ENCODE measurements at regions not wholly inside any gene's neighbourhood (a gene's known extent, or its start where the extent isn't known, plus 50 kb on each side); places are given as distances from the start of the nearest gene placed in this dataset.

DNA sequence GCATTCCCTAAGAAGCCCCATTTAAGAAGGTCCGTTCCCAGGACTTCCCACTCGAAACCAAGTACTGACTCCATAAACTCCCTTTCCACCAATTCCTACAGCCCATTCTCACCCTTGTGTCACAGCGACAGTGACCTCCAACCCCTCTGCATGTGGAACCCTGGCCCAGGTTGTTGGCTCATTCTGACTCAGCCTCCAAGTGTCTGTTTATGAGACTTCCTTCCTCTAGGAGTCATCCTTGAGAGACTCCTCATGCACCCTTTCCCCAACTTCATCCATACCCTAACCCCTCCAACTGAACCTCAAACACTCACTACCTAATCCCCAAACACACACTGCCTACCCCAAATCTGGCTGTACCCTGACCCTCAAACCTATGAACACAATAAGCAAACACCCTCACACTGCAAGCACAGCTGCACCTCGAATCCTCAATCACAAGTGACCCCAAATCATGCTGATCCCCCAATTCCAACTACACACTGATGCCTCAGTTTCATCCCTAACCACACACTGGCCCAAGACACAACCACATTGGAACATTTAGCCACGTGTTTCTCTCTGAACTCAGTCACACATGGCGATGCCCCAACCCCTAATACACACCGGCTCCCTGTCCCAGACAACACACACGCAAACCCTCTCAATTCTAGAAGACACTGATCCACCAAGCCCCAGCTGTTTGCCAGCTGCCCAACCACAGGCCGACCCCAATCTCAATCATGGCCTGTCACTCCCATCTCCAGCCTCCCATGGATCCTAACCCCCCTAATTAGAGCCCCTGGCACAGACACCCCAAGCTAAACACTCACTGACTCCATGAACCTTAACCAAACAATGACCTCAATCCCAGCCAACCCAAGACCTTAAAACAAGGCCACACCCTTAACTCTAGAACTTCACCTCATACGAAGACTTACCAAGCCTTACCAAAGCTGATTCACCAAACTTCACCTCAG, 219.6 kb downstream of the CYP26B1 start:
- intact Hi-C loops (cut with micrococcal nuclease), result loop anchor here (10.0 kb wide), 2 partner anchors 677 to 1247 kb away; no protein-coding TSS in a partner anchor
- CTCF ChIA-PET (ENCODE audit: partially characterized antibody), result no interaction called here
- no peak for DNase-seq

DNA sequence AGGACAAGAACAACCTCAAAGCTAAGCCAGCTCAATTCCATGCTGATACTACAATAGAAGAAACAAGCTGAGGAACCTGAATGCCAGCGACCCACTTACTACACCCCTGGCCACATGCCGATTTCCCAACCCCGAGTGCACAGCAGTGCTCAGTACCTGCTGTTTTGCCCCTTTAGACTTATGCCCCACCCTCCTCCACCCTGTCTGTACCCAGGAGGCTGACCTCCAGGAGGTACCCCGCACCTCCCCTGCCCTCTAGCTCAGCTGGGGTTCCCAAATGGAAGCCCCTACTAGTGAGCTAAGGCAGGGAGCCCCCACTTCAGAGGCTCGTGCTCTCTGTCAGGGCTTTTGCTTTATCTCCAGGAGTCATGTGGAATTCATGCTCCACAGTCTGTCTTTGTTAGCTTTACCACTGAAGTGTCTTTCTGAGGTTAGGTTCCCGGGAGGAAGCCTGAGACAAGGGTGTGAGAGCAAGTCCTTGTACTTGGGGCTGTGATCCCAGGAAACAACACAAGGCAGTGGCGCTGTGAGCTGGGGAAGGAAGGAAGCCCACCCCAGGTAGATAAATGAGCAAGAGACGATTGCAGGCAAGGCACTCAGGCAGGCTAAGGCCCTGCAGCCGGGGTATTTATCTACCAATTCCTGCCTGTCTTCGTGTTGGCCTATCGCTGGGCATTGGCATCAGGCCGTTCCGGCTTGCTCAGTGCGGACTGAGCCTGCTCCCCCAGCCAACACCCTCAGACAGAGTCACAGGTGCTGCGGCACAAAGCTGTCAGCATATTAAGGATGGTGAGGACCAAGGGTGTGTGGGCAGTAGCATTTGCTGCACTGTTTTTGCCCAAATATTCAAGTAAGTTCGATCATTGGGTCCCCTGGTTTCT, 220.5 kb downstream of the CYP26B1 start:
- CTCF ChIA-PET (ENCODE audit: partially characterized antibody), result interaction anchor here (1.0 kb wide), 2 partner anchors 11 to 653 kb away, joined by 3 to 4 read pairs; no protein-coding TSS in a partner anchor
- intact Hi-C loops (cut with micrococcal nuclease), result loop anchor here (10.0 kb wide), 2 partner anchors 678 to 1248 kb away; no protein-coding TSS in a partner anchor
- DNase-seq, result no peak

More for the DNA sequence above, 219.6 kb downstream of the CYP26B1 start:
- Mint-ChIP-seq H3K27ac (no peak overlapping the region), H3K36me3 (no peaks in the 10 kb centered on the region), H3K27me3 (peaks cover 0 to 2% of the 10 kb centered on the region in 2 donors), H3K9me3 (no peaks in the 10 kb centered on the region), H3K4me3 (no peak overlapping the region), H3K4me1 (peaks cover 0 to 4% (median 0%) of the 10 kb centered on the region in 4 donors)
- H3K4me3 ChIP-seq (ENCODE audit: low read length in 2 of 2), result no peak overlapping the region
- H3K9me3 ChIP-seq (ENCODE audit: control insufficient read depth in 1 of 2, low read length in 2 of 2), result no peaks in the 10 kb centered on the region
- H3K4me1 ChIP-seq (ENCODE audit: insufficient read depth, low read length), result no peaks in the 10 kb centered on the region
- H3K27me3 ChIP-seq (ENCODE audit: insufficient read depth, low read length), result no peaks in the 10 kb centered on the region
- no peaks in the 10 kb centered on the region for H3K36me3 ChIP-seq (ENCODE audit: insufficient read depth, low read length)
- POLR2A ChIA-PET (ENCODE audit: partially characterized antibody), result no interaction called here
- no peak overlapping the region for H3K27ac ChIP-seq (ENCODE audit: low read depth, low read length)

DNA sequence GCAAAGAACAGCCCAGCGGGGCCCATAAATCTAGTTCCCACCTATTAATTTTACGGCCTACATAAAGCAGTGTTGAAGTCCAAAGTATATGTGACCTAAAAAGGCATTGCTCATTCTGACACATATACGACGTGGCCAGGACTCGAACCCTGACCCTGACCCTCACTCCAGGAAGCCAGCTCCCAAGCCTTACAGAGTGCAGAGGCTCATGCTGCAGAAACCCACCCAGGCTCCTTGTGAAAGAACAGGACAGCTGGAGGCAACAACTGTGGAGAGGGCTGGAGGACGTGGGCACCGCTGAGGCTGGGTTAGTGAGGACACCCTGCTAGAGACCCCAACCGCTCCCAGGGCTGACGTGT, 221.6 kb downstream of the CYP26B1 start:
- H3K36me3 Mint-ChIP-seq, result no peaks in the 10 kb centered on the region
- POLR2A ChIA-PET (ENCODE audit: partially characterized antibody), result no interaction called here
- intact Hi-C loops (cut with micrococcal nuclease), result loop anchor here (10.0 kb wide), 2 partner anchors 679 to 1249 kb away; no protein-coding TSS in a partner anchor

More for the DNA sequence above, 220.5 kb downstream of the CYP26B1 start:
- Mint-ChIP-seq H3K9me3 (no peaks in the 10 kb centered on the region), H3K4me1 (peaks cover 0 to 4% (median 0%) of the 10 kb centered on the region in 4 donors), H3K27ac (no peak overlapping the region), H3K4me3 (no peak overlapping the region), H3K27me3 (peaks cover 0 to 2% of the 10 kb centered on the region in 2 donors), H3K36me3 (no peaks in the 10 kb centered on the region)
- H3K4me1 ChIP-seq (ENCODE audit: insufficient read depth, low read length), result no peaks in the 10 kb centered on the region
- H3K27me3 ChIP-seq (ENCODE audit: insufficient read depth, low read length), result no peaks in the 10 kb centered on the region
- H3K36me3 ChIP-seq (ENCODE audit: insufficient read depth, low read length), result no peaks in the 10 kb centered on the region
- POLR2A ChIA-PET (ENCODE audit: partially characterized antibody), result no interaction called here
- no peaks in the 10 kb centered on the region for H3K9me3 ChIP-seq (ENCODE audit: control insufficient read depth in 1 of 2, low read length in 2 of 2)
- no peak overlapping the region for H3K27ac ChIP-seq (ENCODE audit: low read depth, low read length)
- no peak overlapping the region for H3K4me3 ChIP-seq (ENCODE audit: low read length in 2 of 2)

DNA sequence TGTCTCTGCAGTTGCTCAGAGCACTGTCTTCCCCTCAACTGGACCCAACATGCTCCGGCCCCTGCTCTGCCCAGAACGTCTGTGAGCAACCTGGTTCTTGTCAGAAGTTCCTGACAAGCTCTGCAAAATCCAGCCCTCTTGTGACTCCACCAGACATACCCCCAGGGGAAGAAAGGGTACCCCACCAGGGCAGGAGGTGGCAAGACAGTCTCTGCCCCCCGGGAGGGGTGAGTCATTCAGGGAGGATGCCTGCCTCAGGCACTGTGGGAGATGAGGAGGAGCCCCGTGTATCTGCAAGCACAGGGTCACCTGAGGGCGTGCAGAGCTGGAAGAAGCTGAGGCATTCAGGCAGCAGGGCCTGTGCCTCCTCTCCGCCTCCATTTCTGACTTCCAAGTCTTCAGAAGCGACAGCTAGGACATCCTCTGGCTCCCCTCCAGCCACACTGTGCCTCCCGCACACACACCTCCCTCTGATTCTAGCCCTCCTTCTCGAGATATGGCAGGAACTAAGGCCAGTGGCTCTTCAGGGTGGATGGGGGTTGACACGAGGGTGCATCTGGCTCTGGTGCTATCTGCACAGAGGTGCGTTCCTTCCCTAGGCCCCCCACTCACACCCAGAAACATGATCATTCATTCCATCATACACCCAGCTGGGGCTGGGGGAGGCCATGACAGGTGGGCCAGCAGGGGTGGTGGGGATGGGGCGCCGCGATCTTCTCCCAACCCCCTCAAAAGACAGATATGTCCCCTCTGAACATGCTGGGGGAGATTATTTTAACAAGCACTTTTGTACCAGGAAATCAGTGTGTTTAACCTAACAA, 222.2 kb downstream of the CYP26B1 start:
- no peak overlapping the region for H3K27ac Mint-ChIP-seq
- Histone ChIP-seq H3K4me3 (ENCODE audit: low read length in 2 of 2) (no peak overlapping the region), H3K4me1 (ENCODE audit: insufficient read depth, low read length) (no peaks in the 10 kb centered on the region), H3K9me3 (ENCODE audit: control insufficient read depth in 1 of 2, low read length in 2 of 2) (no peaks in the 10 kb centered on the region), H3K27me3 (ENCODE audit: insufficient read depth, low read length) (no peaks in the 10 kb centered on the region), H3K36me3 (ENCODE audit: insufficient read depth, low read length) (no peaks in the 10 kb centered on the region), H3K27ac (ENCODE audit: low read depth, low read length) (no peak overlapping the region)
- no peaks in the 10 kb centered on the region for H3K9me3 Mint-ChIP-seq
- DNase-seq, result no peak
- no peaks in the 10 kb centered on the region for H3K36me3 Mint-ChIP-seq
- POLR2A ChIA-PET (ENCODE audit: partially characterized antibody), result no interaction called here
- H3K4me3 Mint-ChIP-seq, result no peak overlapping the region
- CTCF ChIA-PET (ENCODE audit: partially characterized antibody), result interaction anchor here (3.1 to 5.7 kb wide), 2 partner anchors 9 to 653 kb away, joined by 37 to 42 read pairs; no protein-coding TSS in a partner anchor
- H3K27me3 Mint-ChIP-seq, result peaks cover 0 to 2% of the 10 kb centered on the region in 2 donors
- intact Hi-C loops (cut with micrococcal nuclease), result loop anchor here (10.0 kb wide), 2 partner anchors 679 to 1249 kb away; no protein-coding TSS in a partner anchor
- peaks cover 0 to 4% (median 0%) of the 10 kb centered on the region in 4 donors for H3K4me1 Mint-ChIP-seq

More for the DNA sequence above, 221.6 kb downstream of the CYP26B1 start:
- no peak for DNase-seq
- Histone ChIP-seq H3K4me3 (ENCODE audit: low read length in 2 of 2) (no peak overlapping the region), H3K36me3 (ENCODE audit: insufficient read depth, low read length) (no peaks in the 10 kb centered on the region), H3K27ac (ENCODE audit: low read depth, low read length) (no peak overlapping the region), H3K4me1 (ENCODE audit: insufficient read depth, low read length) (no peaks in the 10 kb centered on the region), H3K9me3 (ENCODE audit: control insufficient read depth in 1 of 2, low read length in 2 of 2) (no peaks in the 10 kb centered on the region), H3K27me3 (ENCODE audit: insufficient read depth, low read length) (no peaks in the 10 kb centered on the region)
- Mint-ChIP-seq H3K9me3 (no peaks in the 10 kb centered on the region), H3K4me1 (peaks cover 0 to 4% (median 0%) of the 10 kb centered on the region in 4 donors), H3K4me3 (no peak overlapping the region), H3K27me3 (peaks cover 0 to 2% of the 10 kb centered on the region in 2 donors), H3K27ac (no peak overlapping the region)
- CTCF ChIA-PET (ENCODE audit: partially characterized antibody), result interaction anchor here (1.0 to 5.7 kb wide), 2 partner anchors 10 to 652 kb away, joined by 3 to 42 read pairs; no protein-coding TSS in a partner anchor

DNA sequence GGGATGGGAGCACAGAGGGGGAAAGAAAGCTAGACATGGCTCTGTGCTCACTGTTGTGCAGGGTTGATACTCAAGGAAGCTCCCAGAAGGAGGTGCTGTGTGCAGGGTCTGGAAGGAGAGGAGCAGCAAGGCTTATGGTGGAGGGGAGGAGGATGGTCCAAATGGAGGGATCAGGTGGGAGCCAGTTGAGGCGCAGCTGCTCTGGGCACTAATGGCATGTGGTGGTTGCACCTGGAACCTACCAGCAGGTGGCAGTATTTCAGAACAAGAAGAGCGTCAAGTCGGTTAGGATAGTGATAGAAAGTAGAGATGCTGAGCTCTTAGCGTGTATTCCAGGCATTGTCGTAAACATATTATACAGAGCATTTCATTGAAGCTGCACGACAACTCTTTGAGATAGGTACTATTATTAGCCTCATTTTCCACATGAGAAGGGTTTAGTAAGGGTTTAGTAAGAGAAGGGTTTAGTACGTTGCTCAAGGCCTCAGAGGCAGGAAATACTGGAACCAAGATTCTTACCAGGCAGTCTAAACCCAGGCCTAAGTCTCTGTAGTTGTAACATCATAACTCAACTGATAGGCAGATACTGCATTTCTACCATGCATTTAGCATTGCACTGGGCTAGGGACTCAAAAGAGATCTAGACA, 223.7 kb downstream of the CYP26B1 start:
- intact Hi-C loops (cut with micrococcal nuclease), result loop anchor here (10.0 kb wide), 2 partner anchors 681 to 1251 kb away; no protein-coding TSS in a partner anchor
- peak overlapping the region in 2 of 7 donors; percentile 20 to 51 for H3K27ac Mint-ChIP-seq
- ChIA-PET POLR2A (ENCODE audit: partially characterized antibody) (no interaction called here), CTCF (ENCODE audit: partially characterized antibody) (interaction anchor here (0.6 to 5.7 kb wide), 19 partner anchors 11 to 913 kb away, joined by 3 to 42 read pairs (median 5); no protein-coding TSS in a partner anchor)
- H3K36me3 Mint-ChIP-seq, result no peaks in the 10 kb centered on the region
- DNase-seq, result peak in 4 of 5 donors; percentile 30 to 46 (median 38)
- no peaks in the 10 kb centered on the region for H3K27me3 ChIP-seq (ENCODE audit: insufficient read depth, low read length)
- H3K9me3 Mint-ChIP-seq, result peaks cover 0 to 5% (median 0%) of the 10 kb centered on the region in 8 donors
- peaks cover 0 to 2% of the 10 kb centered on the region in 2 donors for H3K27me3 Mint-ChIP-seq
- no peak overlapping the region for H3K4me3 ChIP-seq (ENCODE audit: low read length in 2 of 2)
- H3K4me1 ChIP-seq (ENCODE audit: insufficient read depth, low read length), result no peaks in the 10 kb centered on the region
- peak overlapping the region in 1 of 8 donors; percentile 2 for H3K4me3 Mint-ChIP-seq
- no peaks in the 10 kb centered on the region for H3K9me3 ChIP-seq (ENCODE audit: control insufficient read depth in 1 of 2, low read length in 2 of 2)
- no peak overlapping the region for H3K27ac ChIP-seq (ENCODE audit: low read depth, low read length)
- H3K4me1 Mint-ChIP-seq, result peaks cover 0 to 4% (median 0%) of the 10 kb centered on the region in 4 donors
- no peaks in the 10 kb centered on the region for H3K36me3 ChIP-seq (ENCODE audit: insufficient read depth, low read length)

DNA sequence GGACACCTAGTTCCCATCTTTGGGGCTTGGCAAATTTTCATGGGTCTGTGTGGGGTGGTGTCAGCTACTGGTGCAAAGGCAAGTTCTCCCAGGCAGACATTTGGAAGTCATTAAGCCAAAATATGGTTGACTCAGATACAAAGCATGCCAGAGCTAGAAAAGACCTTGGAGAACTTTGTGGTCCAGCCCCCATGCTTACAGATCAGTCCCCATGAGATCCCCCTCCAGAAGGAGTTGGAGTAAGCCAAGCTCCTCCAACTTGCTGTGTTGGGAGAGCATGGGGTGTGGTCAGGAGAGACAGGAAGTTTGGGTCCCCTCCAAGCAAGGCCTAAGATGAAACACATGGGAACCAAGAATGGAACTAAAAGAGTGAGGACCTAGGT, 224.5 kb downstream of the CYP26B1 start:
- no peak overlapping the region for H3K27ac ChIP-seq (ENCODE audit: low read depth, low read length)
- no peak overlapping the region for H3K4me3 Mint-ChIP-seq
- no peaks in the 10 kb centered on the region for H3K4me1 ChIP-seq (ENCODE audit: insufficient read depth, low read length)
- H3K9me3 ChIP-seq (ENCODE audit: control insufficient read depth in 1 of 2, low read length in 2 of 2), result no peaks in the 10 kb centered on the region
- peaks cover 2 to 5% of the 10 kb centered on the region in 2 donors for H3K27me3 Mint-ChIP-seq
- H3K27me3 ChIP-seq (ENCODE audit: insufficient read depth, low read length), result no peaks in the 10 kb centered on the region
- peaks cover 0 to 5% (median 1%) of the 10 kb centered on the region in 8 donors for H3K9me3 Mint-ChIP-seq
- no peak for DNase-seq
- CTCF ChIA-PET (ENCODE audit: partially characterized antibody), result interaction anchor here (0.6 to 5.7 kb wide), 14 partner anchors 12 to 825 kb away, joined by 3 to 42 read pairs (median 8); no protein-coding TSS in a partner anchor
- POLR2A ChIA-PET (ENCODE audit: partially characterized antibody), result no interaction called here
- H3K36me3 ChIP-seq (ENCODE audit: insufficient read depth, low read length), result no peaks in the 10 kb centered on the region
- H3K4me3 ChIP-seq (ENCODE audit: low read length in 2 of 2), result no peak overlapping the region
- no peaks in the 10 kb centered on the region for H3K36me3 Mint-ChIP-seq
- intact Hi-C loops (cut with micrococcal nuclease), result loop anchor here (10.0 kb wide), 2 partner anchors 682 to 1252 kb away; no protein-coding TSS in a partner anchor
- H3K4me1 Mint-ChIP-seq, result peaks cover 0 to 4% (median 0%) of the 10 kb centered on the region in 4 donors
- no peak overlapping the region for H3K27ac Mint-ChIP-seq
